C4-2B (cell line): ENCODE measurements at regions not wholly inside any gene's neighbourhood (a gene's known extent, or its start where the extent isn't known, plus 50 kb on each side); places are given as distances from the start of the nearest gene placed in this dataset.

Experiments used
- CTCF ChIP-seq: fragments of 450-650 bp; conservative IDR thresholded peaks from 2 replicates; pipeline ENCODE4 v1.5.1; 2017; ENCODE audit warnings: mild to moderate bottlenecking
- ZFX ChIP-seq: fragments of 450-650 bp; IDR thresholded peaks from 2 replicates; pipeline ENCODE4 v1.6.1; 2017

DNA sequence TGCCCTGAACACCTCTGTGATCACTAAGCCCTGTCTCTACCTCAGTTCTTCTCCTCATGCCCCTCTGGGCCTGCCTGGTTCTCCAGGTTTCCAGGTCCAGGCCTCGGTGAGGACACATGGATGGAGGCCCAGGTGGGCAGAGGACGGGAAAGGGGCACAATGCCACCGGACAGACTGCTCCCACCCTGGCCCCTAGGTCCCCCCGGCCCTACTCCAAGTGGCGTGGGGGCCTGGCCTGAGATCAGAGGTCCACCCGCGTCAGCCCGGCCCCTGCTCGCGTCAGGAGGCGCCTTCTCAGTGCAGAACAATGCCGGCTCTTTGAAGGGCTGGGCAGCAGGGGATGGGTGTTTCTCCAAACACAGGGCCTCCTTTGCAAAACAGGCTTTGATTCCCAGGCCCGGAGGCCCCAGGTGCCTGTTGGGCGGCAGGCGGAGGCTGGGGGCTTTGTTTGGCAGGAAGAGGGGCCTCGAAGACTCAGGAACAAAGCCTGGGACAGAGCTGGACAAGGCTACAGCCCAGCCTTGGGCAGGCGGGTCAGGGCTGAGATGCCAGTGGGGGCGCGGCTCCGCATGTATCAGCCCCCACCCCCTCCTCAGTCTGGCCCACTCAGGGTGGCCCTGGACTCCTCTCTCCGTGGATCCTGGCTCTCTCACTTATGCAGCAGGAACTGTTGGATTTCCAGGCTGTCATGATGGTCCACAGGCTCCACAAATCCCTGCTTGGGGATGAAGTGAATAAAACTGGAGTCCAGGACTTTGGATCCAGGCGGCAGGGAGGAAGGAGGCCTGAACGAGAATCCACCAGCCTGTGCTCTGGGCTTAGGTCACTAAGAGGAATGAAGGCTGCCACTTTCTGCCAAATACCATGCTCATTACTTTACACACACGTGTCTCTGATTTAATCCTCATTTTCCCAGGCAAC is 77.4 kb upstream of the SLC2A1 start:
- TF ChIP-seq CTCF, result no peak
- TF ChIP-seq ZFX, result no peak
